Activated CD4-positive, alpha-beta T cell treated with anti-CD3 and anti-CD28 coated beads for 48 hours (primary cell): ENCODE measurements at regions not wholly inside any gene's neighbourhood (a gene's known extent, or its start where the extent isn't known, plus 50 kb on each side); places are given as distances from the start of the nearest gene placed in this dataset.

ENCODE experiments used
- DNase-seq: peaks from one replicate; pipeline ENCODE4 v3.0.0-alpha.2; 2020

- DNase-seq: no peak
Measured at GRCh38 chr1:221605569-221605968, 136.3 kb downstream of the DUSP10 start.

GRCh38 chr1:221606256-221606655, 135.6 kb downstream of the DUSP10 start:
- DNase-seq: no peak

GRCh38 chr1:221608835-221609320, 133.0 kb downstream of the DUSP10 start:
- DNase-seq: no peak

- DNase-seq: no peak
Measured at GRCh38 chr1:221611656-221612046, 130.2 kb downstream of the DUSP10 start.

- no peak for DNase-seq
Measured at GRCh38 chr1:221612047-221612777, 129.7 kb downstream of the DUSP10 start.

- no peak for DNase-seq
Measured at GRCh38 chr1:221620437-221621384, 121.2 kb downstream of the DUSP10 start.

- no peak for DNase-seq
Measured at GRCh38 chr1:221621683-221622082, 120.2 kb downstream of the DUSP10 start.

- no peak for DNase-seq
Measured at GRCh38 chr1:221622389-221622788, 119.5 kb downstream of the DUSP10 start.

GRCh38 chr1:221625026-221625425, 116.9 kb downstream of the DUSP10 start:
- no peak for DNase-seq

GRCh38 chr1:221626041-221626440, 115.8 kb downstream of the DUSP10 start:
- no peak for DNase-seq

GRCh38 chr1:221630236-221630635, 111.7 kb downstream of the DUSP10 start:
- DNase-seq: no peak

GRCh38 chr1:221631556-221631955, 110.3 kb downstream of the DUSP10 start:
- no peak for DNase-seq

GRCh38 chr1:221632072-221632471, 109.8 kb downstream of the DUSP10 start:
- DNase-seq: no peak

GRCh38 chr1:221633841-221634409, 108.0 kb downstream of the DUSP10 start:
- DNase-seq: no peak

- no peak for DNase-seq
Measured at GRCh38 chr1:221634606-221635005, 107.3 kb downstream of the DUSP10 start.

GRCh38 chr1:221635305-221635704, 106.6 kb downstream of the DUSP10 start:
- DNase-seq: no peak

GRCh38 chr1:221636096-221636495, 105.8 kb downstream of the DUSP10 start:
- DNase-seq: no peak

GRCh38 chr1:221636967-221637366, 104.9 kb downstream of the DUSP10 start:
- DNase-seq: no peak

- no peak for DNase-seq
Measured at GRCh38 chr1:221637641-221638041, 104.2 kb downstream of the DUSP10 start.

- no peak for DNase-seq
Measured at GRCh38 chr1:221638595-221638994, 103.3 kb downstream of the DUSP10 start.

- no peak for DNase-seq
Measured at GRCh38 chr1:221641811-221642210, 100.1 kb downstream of the DUSP10 start.

GRCh38 chr1:221643404-221644144, 98.3 kb downstream of the DUSP10 start:
- DNase-seq: no peak

GRCh38 chr1:221644145-221644448, 97.8 kb downstream of the DUSP10 start:
- DNase-seq: no peak
